GM19452 (cell line): ENCODE measurements at regions not wholly inside any gene's neighbourhood (a gene's known extent, or its start where the extent isn't known, plus 50 kb on each side); places are given as distances from the start of the nearest gene placed in this dataset.
"Not testable (repeated sequence)": the region's sequence is repeated elsewhere in the genome, so short reads cannot be mapped to it uniquely, and the experiment has no call there.

Experiments used
- ATAC-seq: cut with Tn5 transposase; IDR thresholded peaks from one replicate; pipeline ENCODE4 v1.9.1; 2021; ENCODE audit not compliant: unreplicated experiment

- no peak for ATAC-seq
Observed at GRCh38 chr2:52107124-52107523, 1075.2 kb upstream of the NRXN1 start.

GRCh38 chr2:52097071-52097470 lies 1065.1 kb upstream of the NRXN1 start:
- no peak for ATAC-seq

GRCh38 chr2:52084759-52085158 lies 1052.8 kb upstream of the NRXN1 start:
- ATAC-seq = no peak

- no peak for ATAC-seq
Observed at GRCh38 chr2:52083214-52083613, 1051.3 kb upstream of the NRXN1 start.

GRCh38 chr2:52082646-52083045 lies 1050.7 kb upstream of the NRXN1 start:
- ATAC-seq = no peak

- ATAC-seq = no peak
Observed at GRCh38 chr2:52079602-52080001, 1047.7 kb upstream of the NRXN1 start.

- ATAC-seq = no peak
Observed at GRCh38 chr2:52077159-52077558, 1045.2 kb upstream of the NRXN1 start.

GRCh38 chr2:52074130-52074719 lies 1042.3 kb upstream of the NRXN1 start:
- no peak for ATAC-seq

- ATAC-seq = no peak
Observed at GRCh38 chr2:52072949-52073348, 1041.0 kb upstream of the NRXN1 start.

GRCh38 chr2:52070665-52071064 lies 1038.7 kb upstream of the NRXN1 start:
- ATAC-seq = no peak

- ATAC-seq = no peak
Observed at GRCh38 chr2:52064234-52064633, 1032.3 kb upstream of the NRXN1 start.

- no peak for ATAC-seq
Observed at GRCh38 chr2:52054824-52055223, 1022.9 kb upstream of the NRXN1 start.

- ATAC-seq = no peak
Observed at GRCh38 chr2:52036853-52037252, 1004.9 kb upstream of the NRXN1 start.

GRCh38 chr2:52036024-52036423 lies 1004.1 kb upstream of the NRXN1 start:
- ATAC-seq = no peak

- no peak for ATAC-seq
Observed at GRCh38 chr2:52035391-52035790, 1003.5 kb upstream of the NRXN1 start.

GRCh38 chr2:52034706-52035105 lies 1002.8 kb upstream of the NRXN1 start:
- ATAC-seq = no peak

- no peak for ATAC-seq
Observed at GRCh38 chr2:52022006-52022405, 990.1 kb upstream of the NRXN1 start.

GRCh38 chr2:52017646-52018235 lies 985.8 kb upstream of the NRXN1 start:
- no peak for ATAC-seq

GRCh38 chr2:52006821-52007366 lies 975.0 kb upstream of the NRXN1 start:
- ATAC-seq = not testable (repeated sequence)

- ATAC-seq = no peak
Observed at GRCh38 chr2:52000151-52000855, 968.4 kb upstream of the NRXN1 start.

GRCh38 chr2:51998890-51999289 lies 967.0 kb upstream of the NRXN1 start:
- no peak for ATAC-seq

GRCh38 chr2:51997571-51997970 lies 965.6 kb upstream of the NRXN1 start:
- no peak for ATAC-seq
